Suppressor macrophage treated with lipopolysaccharide for 1 hour (primary cell): ENCODE measurements at regions not wholly inside any gene's neighbourhood (a gene's known extent, or its start where the extent isn't known, plus 50 kb on each side); places are given as distances from the start of the nearest gene placed in this dataset.

Experiments used
- DNase-seq, 3 donors: peaks; one replicate each; pipeline ENCODE4 v3.0.0-alpha.2; 2020 to 2022

DNA sequence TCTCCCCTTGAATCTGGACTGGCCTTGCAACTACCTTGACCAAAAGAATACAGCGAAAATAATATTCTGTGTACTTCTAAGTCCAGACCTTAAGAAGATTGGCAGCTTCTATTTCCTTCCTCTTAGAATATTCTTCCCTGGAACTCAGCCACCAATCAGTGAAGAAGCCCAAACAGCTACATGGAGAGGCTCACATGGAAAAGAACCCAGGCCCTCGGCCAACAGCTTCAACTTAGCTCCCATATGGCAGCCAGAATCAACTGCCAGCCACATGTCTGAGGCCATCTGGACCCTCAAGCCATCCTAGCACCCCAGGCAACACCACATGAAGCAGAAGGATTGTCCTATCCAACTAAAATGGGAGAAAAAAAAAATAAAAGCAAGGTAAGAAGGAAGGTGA lies 178.8 kb downstream of the IBTK start:
- DNase-seq = no peak

GRCh38 chr6:82066991-82067411 lies 180.5 kb downstream of the IBTK start:
- peak; percentile 57 to 69 (median 66) for DNase-seq

- no peak for DNase-seq
Measured at GRCh38 chr6:82066196-82066595, 181.3 kb downstream of the IBTK start.

GRCh38 chr6:82063574-82063973 lies 184.0 kb downstream of the IBTK start:
- no peak for DNase-seq

DNA sequence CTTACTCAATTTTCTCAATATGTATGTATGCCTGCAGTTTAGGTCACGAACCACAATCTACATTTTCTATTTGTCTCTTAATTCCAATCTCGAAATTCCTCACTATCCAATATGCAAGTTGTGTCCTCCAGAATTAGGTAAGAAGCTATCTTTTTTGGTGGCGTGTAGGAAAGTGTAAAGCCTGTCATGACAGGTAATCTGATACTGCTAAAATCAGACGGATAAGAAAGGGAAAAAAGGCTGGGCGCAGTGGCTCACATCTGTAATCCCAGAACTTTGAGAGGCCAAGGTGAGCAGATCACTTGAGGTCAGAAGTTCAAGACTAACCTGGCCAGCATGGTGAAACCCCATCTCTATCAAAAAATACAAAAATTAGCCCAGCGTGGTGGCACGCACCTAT lies 185.3 kb downstream of the IBTK start:
- no peak for DNase-seq

- DNase-seq = no peak
Measured at GRCh38 chr6:82057846-82058554, 189.5 kb downstream of the IBTK start.

DNA sequence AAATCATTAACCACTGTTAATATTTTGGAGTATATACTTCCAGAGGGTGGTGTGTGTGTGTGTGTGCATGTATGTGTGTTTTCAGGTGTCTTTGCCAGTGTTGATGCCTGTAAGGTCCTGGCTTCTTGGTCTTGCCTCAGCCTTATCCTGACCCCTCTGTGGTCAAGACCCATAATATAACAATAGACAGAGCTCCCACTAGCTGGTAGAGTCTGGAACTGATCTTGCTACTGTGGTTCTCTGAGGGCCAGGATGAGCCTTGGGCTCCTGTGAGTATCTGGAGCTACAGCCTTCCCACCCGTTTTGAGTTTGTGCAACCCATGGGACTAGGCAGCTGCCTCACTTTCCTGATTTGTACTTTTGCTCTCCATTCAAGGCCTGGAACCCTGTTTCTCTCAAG lies 191.0 kb downstream of the IBTK start:
- DNase-seq = no peak

- peak in 2 of 3 donors; percentile 18 to 35 for DNase-seq
Measured at GRCh38 chr6:82045965-82046756, 201.4 kb downstream of the IBTK start.

- DNase-seq = peak; percentile 55 to 57 (median 55)
Measured at GRCh38 chr6:82040405-82041221, 206.9 kb downstream of the IBTK start.

DNA sequence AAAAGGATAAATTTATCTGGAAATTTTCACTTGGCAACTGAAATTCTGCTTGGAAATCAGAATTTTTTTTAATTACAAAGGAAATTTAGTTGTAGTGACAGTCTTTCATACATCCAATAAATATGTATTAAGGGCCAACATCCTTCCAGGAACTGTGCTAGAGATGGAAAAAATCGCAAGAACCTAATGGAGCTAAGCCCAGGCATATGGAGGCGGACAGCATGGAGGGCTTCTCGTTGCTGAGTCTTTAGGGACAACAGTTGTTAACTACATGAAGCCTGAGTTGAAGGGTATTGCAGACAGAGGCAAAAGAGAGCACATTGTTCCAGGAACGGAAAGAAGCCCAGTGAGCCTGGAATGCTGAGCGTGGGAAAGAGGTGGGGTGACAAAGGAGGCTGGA lies 208.9 kb downstream of the IBTK start:
- no peak for DNase-seq

GRCh38 chr6:82035526-82035925 lies 212.0 kb downstream of the IBTK start:
- DNase-seq = no peak

DNA sequence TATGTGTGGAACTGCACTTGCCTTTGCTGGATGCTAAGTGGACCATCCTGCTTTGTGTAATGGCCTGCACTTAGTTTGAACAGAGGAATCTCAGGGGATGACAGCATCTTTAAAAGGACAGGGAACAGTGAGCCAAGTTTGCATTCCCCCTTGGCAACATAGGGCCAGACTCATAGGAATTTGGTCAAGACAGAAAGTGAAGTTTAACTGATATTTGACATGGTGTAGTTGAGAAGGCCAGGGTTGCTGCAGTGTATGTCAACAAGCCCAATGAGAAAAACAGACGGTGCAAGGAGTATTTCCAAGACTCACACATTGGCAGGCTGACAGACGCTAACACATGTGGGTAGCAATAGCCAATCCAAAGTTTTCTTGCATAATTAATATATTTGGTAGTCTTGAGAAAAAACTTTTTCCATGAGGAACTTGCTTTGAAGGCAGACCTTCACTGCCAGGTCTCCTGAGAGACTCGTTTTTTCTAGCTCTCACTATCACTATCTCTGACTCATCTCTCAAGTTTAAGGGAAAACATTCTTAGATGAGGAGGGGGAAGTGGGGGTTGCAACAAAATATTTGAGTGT lies 213.8 kb downstream of the IBTK start:
- DNase-seq = no peak

GRCh38 chr6:82032444-82032843 lies 215.1 kb downstream of the IBTK start:
- DNase-seq = no peak

GRCh38 chr6:82030761-82031503 lies 216.6 kb downstream of the IBTK start:
- DNase-seq = peak; percentile 26 to 32 (median 27)

GRCh38 chr6:82030301-82030700 lies 217.2 kb downstream of the IBTK start:
- DNase-seq = no peak

DNA sequence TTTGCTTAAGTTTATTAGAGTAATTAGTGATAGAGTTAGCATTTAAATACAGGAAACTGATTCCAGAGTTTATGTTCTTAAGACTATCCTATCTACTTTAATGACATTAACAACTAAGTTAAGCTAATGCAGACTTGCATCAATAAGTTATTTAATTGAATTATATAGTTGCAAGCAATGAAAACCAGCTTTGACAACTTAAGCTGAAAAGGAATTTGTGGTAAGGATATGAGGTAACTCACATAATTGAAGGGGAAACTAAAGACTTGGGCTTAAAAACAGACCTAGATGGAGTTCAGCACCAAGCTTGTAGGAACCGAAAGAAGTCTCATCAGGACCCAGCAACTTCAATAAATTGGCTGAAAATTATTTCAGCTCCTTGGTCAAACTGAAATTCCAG lies 222.3 kb downstream of the IBTK start:
- no peak for DNase-seq

DNA sequence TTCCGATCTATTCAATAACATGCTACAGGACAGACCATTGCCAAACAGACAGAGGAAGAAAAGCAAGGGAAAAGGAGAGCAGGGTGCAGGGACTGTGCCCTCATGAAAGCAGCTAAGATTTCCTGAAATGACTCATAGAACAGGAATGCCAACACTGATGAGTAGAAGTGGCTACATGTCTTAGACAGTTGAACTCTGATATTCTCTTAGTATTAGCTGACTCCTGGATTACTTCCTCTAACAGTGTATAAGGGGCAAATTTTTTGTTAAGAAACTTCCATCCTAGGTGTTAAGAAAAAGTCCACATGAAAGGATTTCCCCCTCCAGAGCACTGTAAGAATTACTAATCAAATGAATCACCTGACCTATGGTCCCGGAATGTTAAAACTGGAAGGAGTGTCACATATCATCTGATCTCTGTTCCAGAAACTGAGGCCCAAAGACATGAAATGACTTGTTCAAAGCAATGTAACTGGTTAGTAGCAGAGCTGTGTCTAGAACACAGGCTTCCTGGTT lies 224.9 kb downstream of the IBTK start:
- DNase-seq = no peak

- no peak for DNase-seq
Measured at GRCh38 chr6:82017773-82018172, 229.8 kb downstream of the IBTK start.

DNA sequence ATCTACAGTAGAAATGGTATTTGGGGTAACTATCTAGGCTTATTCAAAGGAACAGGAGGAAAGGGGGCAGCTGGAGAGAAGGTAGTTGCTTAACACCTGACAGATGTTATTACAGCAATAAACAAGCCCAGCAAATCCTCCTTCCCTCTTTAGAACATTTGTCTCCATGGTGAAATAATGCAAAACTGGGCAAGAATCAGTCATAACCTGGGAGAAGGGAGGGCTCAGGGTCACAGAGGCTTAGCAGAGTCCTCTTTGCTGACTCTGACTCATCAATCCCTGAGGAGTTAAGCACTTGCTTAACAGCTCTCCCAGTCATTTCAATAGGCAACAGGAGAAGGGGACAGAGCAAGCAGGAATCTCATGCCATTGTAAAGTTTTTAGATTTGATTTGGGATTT lies 230.3 kb downstream of the IBTK start:
- DNase-seq = peak; percentile 20 to 43 (median 28)

- no peak for DNase-seq
Measured at GRCh38 chr6:82015526-82015925, 232.0 kb downstream of the IBTK start.

- peak; percentile 29 to 67 (median 64) for DNase-seq
Measured at GRCh38 chr6:82015043-82015442, 232.5 kb downstream of the IBTK start.
